WTC11 (cell line): ENCODE measurements at regions not wholly inside any gene's neighbourhood (a gene's known extent, or its start where the extent isn't known, plus 50 kb on each side); places are given as distances from the start of the nearest gene placed in this dataset.
A peak's percentile ranks its signal among the peaks of the same experiment; 100 is the strongest.

Experiments
- ATAC-seq: fragments of 200-7000 bp; cut with Tn5 transposase; 2 replicates; pipeline ENCODE4 v1.10.0; 2021; ENCODE audit warnings: mild to moderate bottlenecking, moderate library complexity
- CTCF ChIA-PET: fragments of 300-600 bp; sonication (Branson Sonifier 250); formaldehyde crosslinking; loops from one replicate; lab custom pipeline; 2021; ENCODE audit warnings: antibody characterized with exemption; lab: Charles Lee
- POLR2A ChIA-PET: fragments of 350-600 bp; sonication (Branson Sonifier 250); formaldehyde crosslinking; loops from one replicate; lab custom pipeline; 2021; ENCODE audit warnings: antibody characterized with exemption; lab: Charles Lee
- DNase-seq: peaks from one replicate; pipeline ENCODE4 v3.0.0; 2021; ENCODE audit warnings: low spot score
- H3K27ac Mint-ChIP-seq: 2 replicates; pipeline ENCODE4 v1.8.0; 2021; ENCODE audit warnings: mixed read lengths
- H3K27me3 Mint-ChIP-seq: 2 replicates; pipeline ENCODE4 v1.8.0; 2021; ENCODE audit warnings: low read depth, mild to moderate bottlenecking, moderate library complexity, mixed read lengths
- H3K36me3 Mint-ChIP-seq: 2 replicates; pipeline ENCODE4 v1.8.0; 2021; ENCODE audit warnings: mixed read lengths
- H3K4me1 Mint-ChIP-seq: 2 replicates; pipeline ENCODE4 v1.8.0; 2022; ENCODE audit warnings: mixed read lengths
- H3K4me3 Mint-ChIP-seq: 2 replicates; pipeline ENCODE4 v1.8.0; 2021; ENCODE audit warnings: mild to moderate bottlenecking, moderate library complexity, mixed read lengths
- H3K9me3 Mint-ChIP-seq: 2 replicates; pipeline ENCODE4 v1.8.0; 2021; ENCODE audit warnings: mixed read lengths
- CREB1 ChIP-seq: sonication (generic); formaldehyde crosslinking; IDR thresholded peaks from 2 replicates; pipeline ENCODE4 v1.8.0; 2023; ENCODE audit warnings: mild to moderate bottlenecking, missing genetic modification reagents
- CREM ChIP-seq: sonication (generic); formaldehyde crosslinking; IDR thresholded peaks from 2 replicates; pipeline ENCODE4 v1.8.1; 2022; ENCODE audit warnings: mild to moderate bottlenecking, missing genetic modification reagents, moderate library complexity
- EMX1 ChIP-seq: fragments of 250-450 bp; sonication (Bioruptor Pico); IDR thresholded peaks from 2 replicates; pipeline ENCODE4 v1.8.0; 2021; ENCODE audit warnings: mild to moderate bottlenecking
- GABPB1 ChIP-seq: sonication (generic); formaldehyde crosslinking; IDR thresholded peaks from 2 replicates; pipeline ENCODE4 v1.8.1; 2023; ENCODE audit warnings: mild to moderate bottlenecking, missing genetic modification reagents
- HMGA2 ChIP-seq: fragments of 250-450 bp; sonication (Bioruptor Pico); IDR thresholded peaks from 2 replicates; pipeline ENCODE4 v1.4.0; 2021; ENCODE audit warnings: mild to moderate bottlenecking, moderate library complexity
- IRF2 ChIP-seq: sonication (generic); formaldehyde crosslinking; IDR thresholded peaks from 2 replicates; pipeline ENCODE4 v1.8.0; 2022; ENCODE audit warnings: low read depth, missing genetic modification reagents, borderline replicate concordance
- MLX ChIP-seq: sonication (generic); formaldehyde crosslinking; IDR thresholded peaks from 2 replicates; pipeline ENCODE4 v1.8.1; 2023; ENCODE audit warnings: mild to moderate bottlenecking, missing genetic modification reagents, moderate library complexity
- MXD4 ChIP-seq: fragments of 250-450 bp; sonication (Bioruptor Pico); IDR thresholded peaks from 2 replicates; pipeline ENCODE4 v1.8.0; 2021; ENCODE audit warnings: mild to moderate bottlenecking, moderate library complexity, borderline replicate concordance
- OVOL2 ChIP-seq: fragments of 250-450 bp; sonication (Bioruptor Pico); IDR thresholded peaks from 2 replicates; pipeline ENCODE4 v1.9.0; 2021; ENCODE audit warnings: mild to moderate bottlenecking, borderline replicate concordance
- PREB ChIP-seq: sonication (generic); formaldehyde crosslinking; IDR thresholded peaks from 2 replicates; pipeline ENCODE4 v1.8.1; 2022; ENCODE audit warnings: mild to moderate bottlenecking, missing genetic modification reagents, moderate library complexity, borderline replicate concordance
- RELA ChIP-seq: sonication (generic); formaldehyde crosslinking; IDR thresholded peaks from 2 replicates; pipeline ENCODE4 v1.8.1; 2022; ENCODE audit warnings: missing genetic modification reagents, mild to moderate bottlenecking, borderline replicate concordance
- SMAD4 ChIP-seq: sonication (generic); formaldehyde crosslinking; IDR thresholded peaks from 2 replicates; pipeline ENCODE4 v1.8.0; 2022; ENCODE audit warnings: mild to moderate bottlenecking, missing genetic modification reagents
- SOX15 ChIP-seq: fragments of 250-450 bp; sonication (Bioruptor Pico); IDR thresholded peaks from 2 replicates; pipeline ENCODE4 v1.9.0; 2021; ENCODE audit warnings: mild to moderate bottlenecking
- TEAD4 ChIP-seq: sonication (generic); formaldehyde crosslinking; IDR thresholded peaks from 2 replicates; pipeline ENCODE4 v1.8.0; 2022; ENCODE audit warnings: mild to moderate bottlenecking, missing genetic modification reagents
- ZBTB21 ChIP-seq: sonication (generic); formaldehyde crosslinking; IDR thresholded peaks from 2 replicates; pipeline ENCODE4 v1.8.1; 2023; ENCODE audit warnings: mild to moderate bottlenecking, missing genetic modification reagents, borderline replicate concordance
- ZBTB43 ChIP-seq: sonication (generic); formaldehyde crosslinking; IDR thresholded peaks from 2 replicates; pipeline ENCODE4 v1.8.1; 2023; ENCODE audit warnings: mild to moderate bottlenecking, missing genetic modification reagents
- ZNF423 ChIP-seq: fragments of 250-450 bp; sonication (Bioruptor Pico); IDR thresholded peaks from 2 replicates; pipeline ENCODE4 v2.1.2; 2022; ENCODE audit warnings: mild to moderate bottlenecking, moderate library complexity
- TF ChIP-seq, protein P1 (sequence below): fragments of 250-450 bp; sonication (Bioruptor Pico); IDR thresholded peaks from 2 replicates; pipeline ENCODE4 v1.9.0; 2021; ENCODE audit warnings: mild to moderate bottlenecking, borderline replicate concordance

DNA sequence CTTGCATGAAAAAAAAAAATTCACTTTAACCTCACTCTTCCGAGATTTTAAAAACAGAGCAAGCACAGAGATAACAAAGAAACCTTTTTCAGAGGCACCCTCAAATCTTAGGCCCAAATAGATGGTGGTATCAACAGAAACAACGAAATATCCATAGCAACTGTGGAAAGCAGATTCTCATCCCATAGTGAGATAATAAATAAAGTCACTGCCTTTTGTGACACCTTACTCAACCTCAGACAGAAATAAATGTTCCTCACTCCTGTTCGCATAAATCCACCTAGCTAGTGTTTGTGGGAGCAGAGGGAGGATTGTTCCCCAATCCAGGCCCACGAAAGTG lies 60.9 kb upstream of the RTN4 start:
- H3K4me1 Mint-ChIP-seq = peaks cover 13% of the 10 kb centered on the region
- no peak for TF ChIP-seq EMX1 (CRISPR knock-in tag)
- TF ChIP-seq ZBTB21 = no peak
- TF ChIP-seq ZBTB43 (CRISPR knock-in tag) = no peak
- no peak for TF ChIP-seq SMAD4 (CRISPR knock-in tag)
- no peak for TF ChIP-seq SOX15
- no peak for TF ChIP-seq MXD4 (CRISPR knock-in tag)
- TF ChIP-seq OVOL2 (CRISPR knock-in tag) = no peak
- TF ChIP-seq, protein P1, sequence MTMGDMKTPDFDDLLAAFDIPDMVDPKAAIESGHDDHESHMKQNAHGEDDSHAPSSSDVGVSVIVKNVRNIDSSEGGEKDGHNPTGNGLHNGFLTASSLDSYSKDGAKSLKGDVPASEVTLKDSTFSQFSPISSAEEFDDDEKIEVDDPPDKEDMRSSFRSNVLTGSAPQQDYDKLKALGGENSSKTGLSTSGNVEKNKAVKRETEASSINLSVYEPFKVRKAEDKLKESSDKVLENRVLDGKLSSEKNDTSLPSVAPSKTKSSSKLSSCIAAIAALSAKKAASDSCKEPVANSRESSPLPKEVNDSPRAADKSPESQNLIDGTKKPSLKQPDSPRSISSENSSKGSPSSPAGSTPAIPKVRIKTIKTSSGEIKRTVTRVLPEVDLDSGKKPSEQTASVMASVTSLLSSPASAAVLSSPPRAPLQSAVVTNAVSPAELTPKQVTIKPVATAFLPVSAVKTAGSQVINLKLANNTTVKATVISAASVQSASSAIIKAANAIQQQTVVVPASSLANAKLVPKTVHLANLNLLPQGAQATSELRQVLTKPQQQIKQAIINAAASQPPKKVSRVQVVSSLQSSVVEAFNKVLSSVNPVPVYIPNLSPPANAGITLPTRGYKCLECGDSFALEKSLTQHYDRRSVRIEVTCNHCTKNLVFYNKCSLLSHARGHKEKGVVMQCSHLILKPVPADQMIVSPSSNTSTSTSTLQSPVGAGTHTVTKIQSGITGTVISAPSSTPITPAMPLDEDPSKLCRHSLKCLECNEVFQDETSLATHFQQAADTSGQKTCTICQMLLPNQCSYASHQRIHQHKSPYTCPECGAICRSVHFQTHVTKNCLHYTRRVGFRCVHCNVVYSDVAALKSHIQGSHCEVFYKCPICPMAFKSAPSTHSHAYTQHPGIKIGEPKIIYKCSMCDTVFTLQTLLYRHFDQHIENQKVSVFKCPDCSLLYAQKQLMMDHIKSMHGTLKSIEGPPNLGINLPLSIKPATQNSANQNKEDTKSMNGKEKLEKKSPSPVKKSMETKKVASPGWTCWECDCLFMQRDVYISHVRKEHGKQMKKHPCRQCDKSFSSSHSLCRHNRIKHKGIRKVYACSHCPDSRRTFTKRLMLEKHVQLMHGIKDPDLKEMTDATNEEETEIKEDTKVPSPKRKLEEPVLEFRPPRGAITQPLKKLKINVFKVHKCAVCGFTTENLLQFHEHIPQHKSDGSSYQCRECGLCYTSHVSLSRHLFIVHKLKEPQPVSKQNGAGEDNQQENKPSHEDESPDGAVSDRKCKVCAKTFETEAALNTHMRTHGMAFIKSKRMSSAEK (CRISPR knock-in tag) = no peak
- TF ChIP-seq GABPB1 = no peak
- no peak for TF ChIP-seq CREB1 (CRISPR knock-in tag)
- TF ChIP-seq CREM (CRISPR knock-in tag) = no peak
- no peak for TF ChIP-seq ZNF423 (CRISPR knock-in tag)
- TF ChIP-seq TEAD4 (CRISPR knock-in tag) = no peak
- TF ChIP-seq MLX = no peak
- DNase-seq (no peak), ATAC-seq (no peak)
- no peaks in the 10 kb centered on the region for H3K9me3 Mint-ChIP-seq
- H3K4me3 Mint-ChIP-seq = no peak overlapping the region
- no peaks in the 10 kb centered on the region for H3K27me3 Mint-ChIP-seq
- ChIA-PET CTCF (no interaction called here), POLR2A (interaction anchor here (1.3 kb wide), 1 partner anchor 23 kb away, joined by 3 read pairs; no protein-coding TSS in a partner anchor)
- no peaks in the 10 kb centered on the region for H3K36me3 Mint-ChIP-seq
- H3K27ac Mint-ChIP-seq = 0 out of 2 replicates have a peak overlapping the region, but pooled peaks have one; percentile 30

- peak overlapping the region; percentile 53; the same call in 1 of the 2 replicates for H3K27ac Mint-ChIP-seq
- H3K9me3 Mint-ChIP-seq = no peaks in the 10 kb centered on the region
- TF ChIP-seq GABPB1 (peak; percentile 46; the same call in 1 of the 2 replicates), HMGA2 (CRISPR knock-in tag) (no peak), PREB (CRISPR knock-in tag) (no peak), RELA (CRISPR knock-in tag) (no peak), IRF2 (no peak)
- ATAC-seq = no peak
- H3K4me1 Mint-ChIP-seq = peaks cover 13% of the 10 kb centered on the region
- no peaks in the 10 kb centered on the region for H3K36me3 Mint-ChIP-seq
- H3K27me3 Mint-ChIP-seq = no peaks in the 10 kb centered on the region
- no peak overlapping the region for H3K4me3 Mint-ChIP-seq
- no peak for DNase-seq
- POLR2A ChIA-PET = interaction anchor here (1.0 kb wide), 1 partner anchor 10 kb away, joined by 4 read pairs; no protein-coding TSS in a partner anchor
- CTCF ChIA-PET = interaction anchor here (0.5 to 1.6 kb wide), 2 partner anchors 58 to 278 kb away, joined by 3 to 5 read pairs; no protein-coding TSS in a partner anchor
Observed at GRCh38 chr2:55109219-55109891, 59.1 kb upstream of the RTN4 start.
